HG03095 (cell line): ENCODE measurements at regions not wholly inside any gene's neighbourhood (a gene's known extent, or its start where the extent isn't known, plus 50 kb on each side); places are given as distances from the start of the nearest gene placed in this dataset.

Experiments used
- ATAC-seq: cut with Tn5 transposase; IDR thresholded peaks from one replicate; pipeline ENCODE4 v1.9.1; 2021; ENCODE audit warnings: moderate library complexity; ENCODE audit not compliant: unreplicated experiment

GRCh38 chr13:40316301-40316700 lies 350.1 kb downstream of the FOXO1 start:
- ATAC-seq: no peak

GRCh38 chr13:40317980-40318327 lies 348.5 kb downstream of the FOXO1 start:
- no peak for ATAC-seq

- ATAC-seq: no peak
Measured at GRCh38 chr13:40318366-40318765, 348.1 kb downstream of the FOXO1 start.

GRCh38 chr13:40319699-40320579 lies 346.5 kb downstream of the FOXO1 start:
- no peak for ATAC-seq

- no peak for ATAC-seq
Measured at GRCh38 chr13:40328091-40328490, 338.4 kb downstream of the FOXO1 start.

GRCh38 chr13:40329781-40330485 lies 336.5 kb downstream of the FOXO1 start:
- peak; percentile 65 for ATAC-seq

- ATAC-seq: no peak
Measured at GRCh38 chr13:40330950-40331349, 335.5 kb downstream of the FOXO1 start.

GRCh38 chr13:40331802-40332201 lies 334.6 kb downstream of the FOXO1 start:
- ATAC-seq: no peak

- no peak for ATAC-seq
Measured at GRCh38 chr13:40333226-40333625, 333.2 kb downstream of the FOXO1 start.

- no peak for ATAC-seq
Measured at GRCh38 chr13:40334031-40334430, 332.4 kb downstream of the FOXO1 start.

- no peak for ATAC-seq
Measured at GRCh38 chr13:40334616-40335015, 331.8 kb downstream of the FOXO1 start.

GRCh38 chr13:40336228-40337221 lies 329.9 kb downstream of the FOXO1 start:
- no peak for ATAC-seq

GRCh38 chr13:40337651-40338050 lies 328.8 kb downstream of the FOXO1 start:
- ATAC-seq: no peak

- ATAC-seq: no peak
Measured at GRCh38 chr13:40338217-40338616, 328.2 kb downstream of the FOXO1 start.

GRCh38 chr13:40340368-40341095 lies 325.9 kb downstream of the FOXO1 start:
- no peak for ATAC-seq

- no peak for ATAC-seq
Measured at GRCh38 chr13:40341096-40341471, 325.4 kb downstream of the FOXO1 start.

GRCh38 chr13:40341501-40341900 lies 324.9 kb downstream of the FOXO1 start:
- no peak for ATAC-seq

- ATAC-seq: no peak
Measured at GRCh38 chr13:40342461-40342860, 324.0 kb downstream of the FOXO1 start.

- no peak for ATAC-seq
Measured at GRCh38 chr13:40342901-40343300, 323.5 kb downstream of the FOXO1 start.

GRCh38 chr13:40343550-40344269 lies 322.7 kb downstream of the FOXO1 start:
- no peak for ATAC-seq
